ENCODE measurements at regions not wholly inside any gene's neighbourhood (a gene's known extent, or its start where the extent isn't known, plus 50 kb on each side); places are given as distances from the start of the nearest gene placed in this dataset.

DNA sequence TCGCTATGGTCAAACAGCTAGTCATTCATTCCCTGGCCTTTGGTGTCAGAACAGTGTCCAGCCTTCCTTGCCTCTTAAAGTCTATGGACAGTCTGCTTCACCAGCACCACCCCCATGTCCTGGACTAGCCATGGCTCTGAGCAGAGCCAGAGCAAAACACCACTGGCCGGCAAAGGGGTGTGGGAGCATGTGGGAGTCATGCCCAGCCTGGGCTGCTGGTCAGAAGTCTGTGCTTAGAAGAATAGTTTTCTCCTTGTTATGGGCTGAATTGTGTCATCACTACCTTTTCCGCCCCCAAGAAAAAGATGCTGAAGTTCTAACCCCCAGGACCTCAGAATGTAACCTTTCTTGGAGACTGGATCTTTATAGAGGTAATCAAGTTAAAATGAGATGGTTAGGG is 132.9 kb upstream of the LPP start:
- TF ChIP-seq CTCF (conservative IDR thresholded peaks at IDR 0.05), result no peak
- no peak for TF ChIP-seq EZH2 (IDR thresholded peaks at IDR 0.05; ENCODE audit: low read depth)

All from PC-9 (cell line).